ENCODE measurements at regions not wholly inside any gene's neighbourhood (a gene's known extent, or its start where the extent isn't known, plus 50 kb on each side); places are given as distances from the start of the nearest gene placed in this dataset.

GRCh38 chr14:104444159-104445030 lies 135.2 kb upstream of the C14orf180 start:
- no peak for DNase-seq

DNA sequence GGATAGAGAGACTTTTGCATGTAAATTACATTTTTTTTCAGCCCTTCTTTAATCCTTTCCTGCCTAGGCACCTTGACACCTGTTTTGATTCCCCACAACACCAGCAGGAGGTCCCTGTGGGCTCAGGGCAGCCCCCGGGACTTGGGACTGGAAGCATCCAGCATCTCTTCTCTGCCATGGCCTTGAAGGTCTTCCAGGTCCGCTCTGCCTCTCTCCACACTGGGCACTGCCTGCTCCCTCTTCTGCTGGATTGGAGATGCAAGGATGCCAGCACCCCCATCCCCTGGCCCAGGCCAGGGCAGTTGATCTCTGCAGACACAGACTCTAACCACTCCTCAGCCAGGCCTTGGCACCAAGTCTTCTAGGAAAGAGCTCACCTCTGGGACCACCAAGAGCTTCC lies 134.5 kb upstream of the C14orf180 start:
- DNase-seq, result no peak

DNA sequence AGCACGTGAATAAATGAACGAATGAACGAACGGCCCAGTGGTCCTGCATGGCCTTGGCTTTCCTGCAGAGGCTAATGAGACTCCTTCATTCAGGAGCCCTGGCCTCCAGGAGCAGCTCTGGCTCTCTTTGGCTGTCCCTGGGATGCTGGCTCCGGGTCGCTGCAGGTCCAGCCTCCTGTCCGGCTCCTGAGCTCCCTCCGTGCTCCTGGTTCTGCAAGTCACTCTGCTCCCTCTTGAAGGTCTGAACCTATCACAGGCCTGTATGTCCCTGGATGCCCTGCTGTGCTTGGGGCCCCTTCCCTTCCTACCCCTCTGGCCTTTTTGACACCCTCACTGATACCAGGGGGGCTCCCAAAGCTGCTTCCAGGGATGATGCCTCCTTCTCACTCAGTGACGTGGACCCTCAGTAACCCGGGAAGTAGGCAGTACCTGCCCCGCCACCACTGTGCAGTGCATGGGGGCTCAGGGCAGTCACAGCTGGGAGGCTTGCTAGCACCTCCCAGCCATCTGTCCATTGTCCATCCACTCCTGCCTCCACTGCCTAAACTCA lies 133.7 kb upstream of the C14orf180 start:
- no peak for DNase-seq

GRCh38 chr14:104446611-104447010 lies 133.0 kb upstream of the C14orf180 start:
- no peak for DNase-seq

DNA sequence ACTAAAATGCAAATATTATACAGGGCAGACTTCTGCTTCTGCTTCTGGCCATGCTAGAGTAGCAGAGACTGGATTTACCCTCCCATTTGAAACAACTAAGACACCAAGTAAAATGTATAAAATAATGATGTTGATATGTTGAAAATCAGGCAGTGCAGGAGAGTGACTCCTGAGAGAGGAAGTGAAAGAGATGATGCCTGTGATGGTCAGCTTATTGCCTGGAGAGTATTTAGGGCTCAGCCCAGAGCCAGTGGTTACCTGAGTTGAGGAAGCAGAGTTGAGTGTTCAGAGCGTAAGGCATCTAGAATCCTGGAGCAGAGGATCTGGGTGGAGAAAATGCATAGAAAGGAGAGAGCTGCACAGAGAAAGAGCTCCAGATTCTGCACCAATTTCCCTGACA lies 131.8 kb upstream of the C14orf180 start:
- no peak for DNase-seq

- DNase-seq, result no peak
Measured at GRCh38 chr14:104448321-104448720, 131.2 kb upstream of the C14orf180 start.

- DNase-seq, result no peak
Measured at GRCh38 chr14:104448721-104449120, 130.8 kb upstream of the C14orf180 start.

DNA sequence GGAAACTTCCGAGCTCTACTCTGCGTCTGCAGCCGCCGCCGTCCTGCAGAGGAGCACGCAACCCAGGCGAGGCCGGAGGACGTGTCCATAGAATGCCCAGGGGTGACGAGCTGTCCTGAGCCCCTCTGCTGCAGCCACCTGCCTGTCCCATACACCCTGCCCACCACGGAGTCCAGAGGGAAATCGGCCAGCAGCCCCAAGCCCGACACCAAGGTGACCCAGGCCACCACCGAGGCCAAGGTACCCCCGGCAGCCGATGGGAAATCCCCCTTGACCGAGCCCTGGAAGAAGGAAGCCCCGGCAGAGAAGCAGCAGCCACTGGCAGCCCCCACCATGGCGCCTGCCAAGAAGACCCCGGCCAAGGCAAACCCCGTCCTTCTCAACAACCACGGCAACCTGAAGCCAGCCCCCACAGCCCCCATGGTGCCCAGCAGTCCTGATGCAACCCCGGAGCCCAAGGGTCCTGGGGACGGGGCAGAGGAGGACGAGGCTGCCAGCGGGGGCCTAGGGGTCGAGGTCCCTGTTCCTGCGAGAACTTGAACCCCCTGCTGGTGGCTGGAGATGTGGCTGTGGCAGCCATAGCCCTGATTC lies 128.7 kb upstream of the C14orf180 start:
- DNase-seq, result no peak

DNA sequence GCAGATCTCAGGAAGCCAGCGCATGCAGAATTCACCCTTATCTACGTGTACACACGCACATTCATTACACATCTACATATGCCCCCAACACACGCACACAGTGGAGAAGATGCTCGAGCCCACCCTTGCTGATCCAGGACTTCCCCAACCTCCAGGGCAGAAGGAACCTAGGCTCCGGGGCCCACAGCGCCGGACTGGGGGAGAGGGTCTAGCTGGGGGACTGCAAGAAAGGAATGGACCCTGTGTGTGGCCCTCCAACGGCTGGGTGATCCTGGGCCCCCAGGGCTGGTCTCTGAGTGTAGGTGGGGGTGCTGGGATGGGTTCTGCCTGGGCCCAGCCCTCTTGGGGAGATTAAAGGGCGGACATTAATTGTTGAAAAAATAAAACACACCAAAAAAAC lies 128.1 kb upstream of the C14orf180 start:
- no peak for DNase-seq

DNA sequence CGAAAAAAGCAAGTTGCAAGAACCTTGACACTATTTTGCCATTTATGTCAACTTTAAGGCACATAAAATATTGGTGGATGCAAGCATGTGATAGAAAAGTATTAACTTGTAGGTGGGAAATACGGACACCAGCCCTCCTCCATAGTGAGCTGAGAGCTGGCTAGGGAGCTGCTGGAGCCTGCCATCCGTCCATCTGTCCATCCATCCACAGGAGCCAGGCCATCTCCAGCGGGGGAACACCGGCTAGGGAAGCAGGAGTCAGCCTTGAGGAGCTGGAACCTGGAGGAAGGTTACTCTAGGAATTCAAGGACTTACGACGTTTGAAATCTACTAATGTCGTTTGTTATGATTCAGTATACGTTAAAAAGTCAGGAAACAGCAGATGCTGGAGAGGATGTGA lies 120.7 kb upstream of the C14orf180 start:
- no peak for DNase-seq

GRCh38 chr14:104460791-104461651 lies 118.5 kb upstream of the C14orf180 start:
- DNase-seq, result no peak

- DNase-seq, result no peak
Measured at GRCh38 chr14:104461676-104462449, 117.7 kb upstream of the C14orf180 start.

DNA sequence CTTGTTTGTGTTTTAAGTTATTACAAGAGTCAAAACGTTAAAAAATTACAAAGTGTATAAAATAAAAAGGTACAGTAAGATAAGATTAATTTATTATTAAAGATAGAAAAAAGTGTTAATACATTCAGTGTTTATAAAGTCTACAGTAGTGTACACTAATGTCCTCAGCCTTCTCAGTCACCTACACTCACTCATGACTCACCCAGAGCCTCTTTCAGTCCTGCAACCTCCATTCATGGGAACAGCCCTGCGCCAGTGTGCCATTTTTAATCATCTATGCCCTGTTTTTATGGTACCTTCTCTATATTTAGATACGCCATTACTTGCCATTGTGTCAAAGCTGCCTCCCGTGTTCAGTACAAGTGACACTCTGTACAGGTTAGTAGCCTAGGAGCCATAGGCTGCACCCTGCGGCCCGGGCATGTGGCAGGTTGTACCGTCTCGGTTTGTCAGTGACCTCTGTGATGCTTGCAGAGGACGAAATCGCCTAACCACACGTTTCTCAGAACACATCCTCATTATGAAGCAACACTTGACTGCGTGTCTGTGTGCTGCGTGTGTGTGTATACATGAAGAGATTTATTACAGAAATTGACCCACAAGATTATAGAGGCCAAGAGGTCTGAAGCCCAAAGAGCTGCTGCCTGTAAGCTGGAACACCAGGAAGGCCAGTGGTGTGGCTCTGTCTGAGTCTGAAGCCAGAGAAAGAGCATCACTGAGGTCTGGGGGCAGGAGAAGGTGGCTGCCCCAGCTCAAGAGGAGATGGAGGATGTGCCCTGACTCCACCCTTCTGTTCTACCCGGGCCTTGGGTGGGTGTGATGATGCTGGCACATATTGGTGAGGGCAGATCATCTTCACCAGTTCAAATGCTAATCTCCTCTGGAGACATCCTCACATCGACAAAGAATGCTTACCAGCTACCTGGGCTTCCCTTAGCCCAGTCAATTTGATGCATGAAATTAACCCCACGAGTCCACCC lies 116.6 kb upstream of the C14orf180 start:
- DNase-seq, result no peak

DNA sequence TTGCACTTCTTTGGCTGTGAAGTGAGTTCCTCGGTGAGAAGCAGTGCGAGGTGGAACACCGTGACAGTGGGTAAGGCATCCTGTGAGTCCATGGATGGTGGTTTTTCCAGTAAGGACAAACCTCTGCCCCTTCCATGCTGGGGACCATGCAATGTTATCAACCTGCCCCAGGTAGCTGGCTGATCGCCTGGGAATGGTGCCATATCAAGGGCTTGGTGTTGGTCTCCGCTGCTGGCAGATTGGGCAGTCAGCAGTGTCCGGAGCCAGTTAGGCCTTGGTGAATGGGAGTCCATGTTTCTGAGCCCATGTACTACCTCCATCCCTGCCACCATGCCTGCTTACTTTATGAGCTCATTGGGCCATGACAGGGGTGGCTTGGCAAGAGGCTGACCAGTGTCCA lies 114.7 kb upstream of the C14orf180 start:
- no peak for DNase-seq

- DNase-seq, result no peak
Measured at GRCh38 chr14:104465482-104466390, 113.8 kb upstream of the C14orf180 start.

- DNase-seq, result no peak
Measured at GRCh38 chr14:104467236-104467635, 112.3 kb upstream of the C14orf180 start.

GRCh38 chr14:104467641-104468040 lies 111.9 kb upstream of the C14orf180 start:
- DNase-seq, result no peak

GRCh38 chr14:104469591-104469990 lies 110.0 kb upstream of the C14orf180 start:
- DNase-seq, result no peak

GRCh38 chr14:104470588-104470987 lies 109.0 kb upstream of the C14orf180 start:
- no peak for DNase-seq

DNA sequence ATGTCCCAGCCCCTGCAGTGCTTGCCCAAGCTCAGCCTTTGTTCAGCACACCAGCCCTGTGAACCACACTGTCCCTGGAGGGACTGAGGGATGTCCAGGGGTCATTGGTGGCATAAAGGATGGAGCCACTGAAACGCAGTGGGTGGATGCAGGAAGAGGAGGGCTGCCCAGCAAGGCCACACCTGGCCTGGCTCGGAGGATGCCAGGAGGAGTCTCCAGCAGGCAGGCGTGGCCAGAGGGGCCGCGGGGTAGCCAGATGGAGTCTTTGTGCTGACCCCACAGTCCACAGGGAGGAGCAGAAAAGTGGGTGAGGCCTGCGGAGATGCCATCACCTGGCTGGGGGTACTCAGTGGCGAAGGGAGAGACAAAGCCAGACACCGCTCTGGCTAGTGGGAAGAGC lies 108.5 kb upstream of the C14orf180 start:
- no peak for DNase-seq

Measured in effector CD4-positive, alpha-beta T cell (primary cell).